WTC11 (cell line): ENCODE measurements at regions not wholly inside any gene's neighbourhood (a gene's known extent, or its start where the extent isn't known, plus 50 kb on each side); places are given as distances from the start of the nearest gene placed in this dataset.

Experiments
- ATF3 ChIP-seq: sonication (generic); formaldehyde crosslinking; conservative IDR thresholded peaks from 2 replicates; pipeline ENCODE4 v1.8.1; 2022; ENCODE audit warnings: mild to moderate bottlenecking, missing genetic modification reagents
- CTCF ChIP-seq: fragments of 200-600 bp; IDR thresholded peaks from 2 replicates; pipeline ENCODE4 v1.8.0; 2022; ENCODE audit warnings: antibody characterized with exemption
- FOXK1 ChIP-seq: sonication (generic); formaldehyde crosslinking; IDR thresholded peaks from 2 replicates; pipeline ENCODE4 v1.8.0; 2022; ENCODE audit warnings: mild to moderate bottlenecking, moderate library complexity, missing genetic modification reagents
- JUN ChIP-seq: sonication (generic); formaldehyde crosslinking; IDR thresholded peaks from 2 replicates; pipeline ENCODE4 v1.8.0; 2023; ENCODE audit warnings: mild to moderate bottlenecking, missing genetic modification reagents
- NFE2L1 ChIP-seq: sonication (generic); formaldehyde crosslinking; IDR thresholded peaks from 2 replicates; pipeline ENCODE4 v1.8.1; 2023; ENCODE audit warnings: missing genetic modification reagents
- ZBTB43 ChIP-seq: sonication (generic); formaldehyde crosslinking; IDR thresholded peaks from 2 replicates; pipeline ENCODE4 v1.8.1; 2023; ENCODE audit warnings: mild to moderate bottlenecking, missing genetic modification reagents

- no peak for TF ChIP-seq FOXK1 (CRISPR knock-in tag)
- no peak for TF ChIP-seq CTCF
- no peak for TF ChIP-seq JUN (CRISPR knock-in tag)
- no peak for TF ChIP-seq ATF3 (CRISPR knock-in tag)
- no peak for TF ChIP-seq NFE2L1
- no peak for TF ChIP-seq ZBTB43 (CRISPR knock-in tag)
These were observed 59.2 kb upstream of the ANTXRL start for GRCh38 chr10:46227571-46227935.
